ENCODE measurements at regions not wholly inside any gene's neighbourhood (a gene's known extent, or its start where the extent isn't known, plus 50 kb on each side); places are given as distances from the start of the nearest gene placed in this dataset.

- TF ChIP-seq REST (IDR thresholded peaks at IDR 0.05; ENCODE audit: insufficient replicate concordance, low read depth) (no peak), CTCF (IDR thresholded peaks at IDR 0.05; ENCODE audit: insufficient read depth, low read length) (no peak), SPI1 (IDR thresholded peaks at IDR 0.05; ENCODE audit: borderline replicate concordance, low read depth) (no peak)
Measured at GRCh38 chr2:49254401-49254800, 100.1 kb upstream of the FSHR start.
